Karpas-422 (cell line): ENCODE measurements at regions not wholly inside any gene's neighbourhood (a gene's known extent, or its start where the extent isn't known, plus 50 kb on each side); places are given as distances from the start of the nearest gene placed in this dataset.
A peak's percentile ranks its signal among the peaks of the same experiment; 100 is the strongest.

Experiments used
- DNase-seq: peaks from one replicate; pipeline ENCODE4 v3.0.0-alpha.2; 2015
- H2AFZ ChIP-seq: fragments of 200-600 bp; sonication (generic); 2 replicates; pipeline ENCODE4 v1.6.1; 2014; ENCODE audit warnings: antibody characterized with exemption, low read length, mixed read lengths
- H3K27ac ChIP-seq: fragments of 200-600 bp; sonication (generic); 2 replicates; pipeline ENCODE4 v1.5.1; 2014; ENCODE audit warnings: mild to moderate bottlenecking, low read length, moderate library complexity
- H3K27me3 ChIP-seq: fragments of 200-600 bp; sonication (generic); 2 replicates; pipeline ENCODE4 v1.6.1; 2014; ENCODE audit warnings: low read length, mixed read lengths
- H3K36me3 ChIP-seq: fragments of 200-600 bp; sonication (generic); 2 replicates; pipeline ENCODE4 v1.6.1; 2014; ENCODE audit warnings: low read length, mixed read lengths; ENCODE audit not compliant: insufficient read depth
- H3K4me1 ChIP-seq: fragments of 200-600 bp; sonication (generic); 2 replicates; pipeline ENCODE4 v1.6.1; 2014; ENCODE audit warnings: mild to moderate bottlenecking, low read length, mixed read lengths
- H3K4me2 ChIP-seq: fragments of 200-600 bp; sonication (generic); 2 replicates; pipeline ENCODE4 v1.6.1; 2014; ENCODE audit warnings: low read length, low read depth, mild to moderate bottlenecking; ENCODE audit not compliant: poor library complexity, severe bottlenecking
- H3K4me3 ChIP-seq: fragments of 200-600 bp; sonication (generic); 2 replicates; pipeline ENCODE4 v1.5.1; 2014; ENCODE audit warnings: mild to moderate bottlenecking, antibody characterized with exemption, low read length, mixed read lengths
- H3K79me2 ChIP-seq: fragments of 200-600 bp; sonication (generic); 2 replicates; pipeline ENCODE4 v1.6.1; 2014; ENCODE audit warnings: mild to moderate bottlenecking, low read length, mixed read lengths
- H3K9ac ChIP-seq: fragments of 200-600 bp; sonication (generic); 2 replicates; pipeline ENCODE4 v1.6.0; 2014; ENCODE audit warnings: low read length
- H3K9me2 ChIP-seq: fragments of 200-600 bp; sonication (generic), shearing (Covaris generic); replicated peaks from 2 replicates; pipeline ENCODE4 v1.6.0; 2014; ENCODE audit warnings: mild to moderate bottlenecking, low read length, moderate library complexity; ENCODE audit not compliant: insufficient read depth
- H3K9me3 ChIP-seq: fragments of 300-700, 200-600 bp; sonication (generic); 2 replicates; pipeline ENCODE4 v1.6.1; 2014; ENCODE audit warnings: low read length, mixed read lengths
- H4K20me1 ChIP-seq: fragments of 200-600 bp; sonication (generic); 2 replicates; pipeline ENCODE4 v1.6.1; 2014; ENCODE audit warnings: mild to moderate bottlenecking, antibody characterized with exemption, low read length, low read depth; ENCODE audit not compliant: insufficient read depth

- Histone ChIP-seq H3K4me1 (no peaks in the 10 kb centered on the region), H2AFZ (no peak overlapping the region), H4K20me1 (no peaks in the 10 kb centered on the region), H3K9me2 (no peaks in the 10 kb centered on the region), H3K27ac (no peak overlapping the region), H3K27me3 (no peaks in the 10 kb centered on the region), H3K36me3 (no peaks in the 10 kb centered on the region), H3K4me3 (no peak overlapping the region), H3K4me2 (no peak overlapping the region), H3K9me3 (no peaks in the 10 kb centered on the region), H3K79me2 (no peaks in the 10 kb centered on the region), H3K9ac (no peak overlapping the region)
- peak; percentile 26 for DNase-seq
These were observed 230.5 kb downstream of the MIAT start for GRCh38 chr22:26887916-26888315.

- DNase-seq: no peak
- H3K27me3 ChIP-seq: no peaks in the 10 kb centered on the region
These were observed 231.5 kb downstream of the MIAT start for GRCh38 chr22:26888887-26889286.

DNA sequence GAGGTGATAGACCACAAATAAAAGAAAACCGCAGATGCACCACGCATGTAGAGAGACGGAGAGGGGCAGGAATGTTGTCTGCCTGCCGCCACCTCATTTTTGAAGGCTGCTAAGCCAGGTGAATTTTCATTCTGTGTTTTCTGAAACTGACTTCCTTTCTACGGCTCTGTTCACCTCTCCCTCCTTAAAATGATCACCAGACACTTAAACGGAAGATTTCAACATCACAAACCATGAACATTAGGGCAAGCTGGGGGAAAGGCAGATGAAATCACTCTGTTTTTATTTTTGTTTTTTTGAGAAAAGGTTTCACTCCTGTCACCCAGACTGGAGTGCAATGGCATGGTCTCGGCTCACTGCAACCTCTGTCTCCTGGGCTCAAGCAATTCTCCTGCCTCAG lies 232.4 kb downstream of the MIAT start:
- Histone ChIP-seq H3K4me2 (no peak overlapping the region), H2AFZ (no peak overlapping the region), H3K4me1 (no peaks in the 10 kb centered on the region), H3K9me3 (no peaks in the 10 kb centered on the region), H3K27me3 (no peaks in the 10 kb centered on the region), H3K9ac (no peak overlapping the region), H3K27ac (no peak overlapping the region), H3K9me2 (no peaks in the 10 kb centered on the region), H4K20me1 (no peaks in the 10 kb centered on the region), H3K4me3 (no peak overlapping the region), H3K79me2 (no peaks in the 10 kb centered on the region), H3K36me3 (no peaks in the 10 kb centered on the region)
- peak; percentile 26 for DNase-seq

More at GRCh38 chr22:26888887-26889286, 231.5 kb downstream of the MIAT start:
- H3K9me2 ChIP-seq: no peaks in the 10 kb centered on the region
- no peak overlapping the region for H3K4me3 ChIP-seq
- H3K36me3 ChIP-seq: no peaks in the 10 kb centered on the region
- no peaks in the 10 kb centered on the region for H3K79me2 ChIP-seq
- no peak overlapping the region for H3K27ac ChIP-seq
- no peaks in the 10 kb centered on the region for H4K20me1 ChIP-seq
- H3K4me2 ChIP-seq: no peak overlapping the region
- no peak overlapping the region for H3K9ac ChIP-seq
- H2AFZ ChIP-seq: no peak overlapping the region
- H3K4me1 ChIP-seq: no peaks in the 10 kb centered on the region
- no peaks in the 10 kb centered on the region for H3K9me3 ChIP-seq

- H3K79me2 ChIP-seq: no peaks in the 10 kb centered on the region
- no peaks in the 10 kb centered on the region for H3K36me3 ChIP-seq
- peak; percentile 49 for DNase-seq
- H4K20me1 ChIP-seq: no peaks in the 10 kb centered on the region
- H3K9me2 ChIP-seq: no peaks in the 10 kb centered on the region
- no peak overlapping the region for H3K4me2 ChIP-seq
- no peaks in the 10 kb centered on the region for H3K9me3 ChIP-seq
- H3K27me3 ChIP-seq: no peaks in the 10 kb centered on the region
- no peak overlapping the region for H3K27ac ChIP-seq
- H3K4me3 ChIP-seq: no peak overlapping the region
- H2AFZ ChIP-seq: no peak overlapping the region
- no peaks in the 10 kb centered on the region for H3K4me1 ChIP-seq
- no peak overlapping the region for H3K9ac ChIP-seq
These were observed 233.5 kb downstream of the MIAT start for GRCh38 chr22:26890870-26891269.

DNA sequence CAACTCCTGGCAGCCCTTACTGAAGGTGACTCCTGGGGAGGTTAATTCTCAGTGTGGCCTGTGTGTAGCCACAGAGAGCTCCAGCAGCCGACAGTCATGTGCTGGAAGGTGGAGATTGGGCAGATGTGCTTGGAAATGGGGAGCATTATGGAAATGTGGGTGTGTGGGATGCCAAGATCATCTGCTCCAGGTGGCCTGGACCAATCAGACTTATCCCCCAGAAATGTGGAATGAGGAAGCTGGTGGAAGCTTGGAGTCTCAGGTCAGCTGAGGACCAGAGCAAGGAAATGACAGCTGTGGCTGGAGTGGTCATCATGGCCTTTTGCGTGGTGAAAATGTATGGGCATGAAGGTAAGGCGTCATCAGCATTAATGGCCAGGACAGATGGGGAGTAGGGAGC lies 234.0 kb downstream of the MIAT start:
- no peaks in the 10 kb centered on the region for H3K4me1 ChIP-seq
- no peak overlapping the region for H3K9ac ChIP-seq
- H3K36me3 ChIP-seq: no peaks in the 10 kb centered on the region
- no peak overlapping the region for H3K4me2 ChIP-seq
- H4K20me1 ChIP-seq: no peaks in the 10 kb centered on the region
- H3K9me3 ChIP-seq: no peaks in the 10 kb centered on the region
- H3K27ac ChIP-seq: no peak overlapping the region
- no peak overlapping the region for H2AFZ ChIP-seq
- H3K79me2 ChIP-seq: no peaks in the 10 kb centered on the region
- peak; percentile 25 for DNase-seq
- no peaks in the 10 kb centered on the region for H3K9me2 ChIP-seq
- H3K27me3 ChIP-seq: no peaks in the 10 kb centered on the region
- H3K4me3 ChIP-seq: no peak overlapping the region

- H3K27ac ChIP-seq: no peak overlapping the region
- H3K79me2 ChIP-seq: no peaks in the 10 kb centered on the region
- H3K4me2 ChIP-seq: no peak overlapping the region
- H3K9me3 ChIP-seq: no peaks in the 10 kb centered on the region
- no peaks in the 10 kb centered on the region for H3K27me3 ChIP-seq
- H3K9ac ChIP-seq: no peak overlapping the region
- no peaks in the 10 kb centered on the region for H4K20me1 ChIP-seq
- H3K36me3 ChIP-seq: no peaks in the 10 kb centered on the region
- H3K9me2 ChIP-seq: no peaks in the 10 kb centered on the region
- H2AFZ ChIP-seq: no peak overlapping the region
- H3K4me3 ChIP-seq: no peak overlapping the region
- DNase-seq: peak; percentile 22
- H3K4me1 ChIP-seq: no peaks in the 10 kb centered on the region
These were observed 235.0 kb downstream of the MIAT start for GRCh38 chr22:26892166-26893041.

DNA sequence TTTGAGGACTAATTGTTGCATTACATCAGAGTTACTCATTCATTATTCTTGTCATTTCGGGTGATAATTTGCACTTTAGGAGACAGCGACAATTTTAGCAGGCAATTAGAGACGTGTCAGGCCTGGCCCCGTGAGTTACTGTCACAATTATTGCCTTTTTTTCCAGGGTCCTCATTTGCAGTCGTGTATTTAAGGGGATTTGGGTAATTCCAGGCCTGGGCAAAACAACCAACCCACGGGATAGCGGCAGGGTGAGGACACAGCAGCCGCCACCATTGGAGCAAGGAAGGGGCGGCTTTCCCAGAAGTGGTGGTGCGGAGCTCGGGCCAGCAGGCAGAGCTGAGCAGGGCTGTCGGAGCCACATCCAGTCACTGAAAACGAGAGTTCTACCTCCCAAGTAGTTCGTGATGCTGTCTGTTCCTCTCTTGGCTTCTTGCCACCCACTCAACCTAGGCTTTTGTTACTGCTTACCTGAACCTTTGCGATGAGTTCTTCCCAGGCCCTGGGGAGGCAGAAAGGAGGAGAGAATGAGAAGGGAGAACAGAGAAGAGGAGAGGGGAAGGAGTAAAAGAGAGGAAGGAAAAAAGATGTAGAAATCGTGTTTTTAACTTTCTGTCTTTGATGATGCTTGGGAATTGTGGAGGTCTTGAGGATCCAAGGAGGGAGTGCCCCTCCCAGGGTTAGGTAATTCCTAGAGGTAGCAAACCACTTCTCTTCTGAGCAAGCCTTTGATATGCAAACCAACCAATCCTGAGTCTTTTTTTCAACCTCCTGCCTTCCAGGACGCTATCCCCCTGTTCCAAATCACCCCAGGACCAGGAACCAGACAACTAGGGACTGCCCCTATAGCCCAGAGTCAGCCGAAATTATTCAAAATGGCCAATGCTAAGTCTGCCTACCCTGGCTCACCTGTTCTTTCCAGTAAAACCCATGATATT lies 236.1 kb downstream of the MIAT start:
- H2AFZ ChIP-seq: no peak overlapping the region
- H3K4me2 ChIP-seq: no peak overlapping the region
- no peak overlapping the region for H3K27ac ChIP-seq
- no peaks in the 10 kb centered on the region for H4K20me1 ChIP-seq
- H3K4me1 ChIP-seq: no peaks in the 10 kb centered on the region
- no peaks in the 10 kb centered on the region for H3K9me3 ChIP-seq
- no peaks in the 10 kb centered on the region for H3K36me3 ChIP-seq
- no peak overlapping the region for H3K4me3 ChIP-seq
- H3K79me2 ChIP-seq: no peaks in the 10 kb centered on the region
- no peaks in the 10 kb centered on the region for H3K9me2 ChIP-seq
- H3K27me3 ChIP-seq: no peaks in the 10 kb centered on the region
- DNase-seq: peak; percentile 15
- H3K9ac ChIP-seq: no peak overlapping the region

DNA sequence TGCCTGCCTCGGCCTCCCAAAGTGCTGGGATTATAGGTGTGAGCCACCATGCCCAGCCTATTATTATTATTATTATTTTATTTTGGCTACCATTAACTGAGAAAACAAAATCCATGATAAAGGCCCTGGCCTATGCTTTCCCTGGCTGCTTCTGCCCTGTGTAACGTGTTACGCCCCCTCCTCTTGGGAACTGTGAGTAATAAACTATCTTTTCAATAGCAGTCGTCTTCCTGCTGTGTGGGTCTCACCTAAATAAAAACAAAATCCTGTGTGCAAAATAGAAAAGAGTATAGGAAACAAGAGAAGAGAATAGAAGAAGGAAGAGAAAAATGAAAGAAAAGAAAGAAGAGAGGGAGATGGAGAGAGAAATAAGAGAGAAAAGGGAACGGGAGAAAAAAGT lies 237.0 kb downstream of the MIAT start:
- Histone ChIP-seq H2AFZ (no peak overlapping the region), H3K27ac (no peak overlapping the region), H3K79me2 (no peaks in the 10 kb centered on the region), H3K4me1 (no peaks in the 10 kb centered on the region), H3K9me3 (no peaks in the 10 kb centered on the region), H4K20me1 (no peaks in the 10 kb centered on the region), H3K4me2 (no peak overlapping the region), H3K36me3 (no peaks in the 10 kb centered on the region), H3K9me2 (no peaks in the 10 kb centered on the region), H3K4me3 (no peak overlapping the region), H3K9ac (no peak overlapping the region), H3K27me3 (no peaks in the 10 kb centered on the region)
- DNase-seq: no peak
